NCI-H82 treated with DMSO at 0.1 percent for 48 hours (cell line): ENCODE measurements at regions not wholly inside any gene's neighbourhood (a gene's known extent, or its start where the extent isn't known, plus 50 kb on each side); places are given as distances from the start of the nearest gene placed in this dataset.
"Not testable (repeated sequence)": the region's sequence is repeated elsewhere in the genome, so short reads cannot be mapped to it uniquely, and the experiment has no call there.

Experiments used
- DNase-seq: peaks from one replicate; lab custom pipeline; 2025; ENCODE audit not compliant: unreplicated experiment; lab: John Stamatoyannopoulos, UW

DNA sequence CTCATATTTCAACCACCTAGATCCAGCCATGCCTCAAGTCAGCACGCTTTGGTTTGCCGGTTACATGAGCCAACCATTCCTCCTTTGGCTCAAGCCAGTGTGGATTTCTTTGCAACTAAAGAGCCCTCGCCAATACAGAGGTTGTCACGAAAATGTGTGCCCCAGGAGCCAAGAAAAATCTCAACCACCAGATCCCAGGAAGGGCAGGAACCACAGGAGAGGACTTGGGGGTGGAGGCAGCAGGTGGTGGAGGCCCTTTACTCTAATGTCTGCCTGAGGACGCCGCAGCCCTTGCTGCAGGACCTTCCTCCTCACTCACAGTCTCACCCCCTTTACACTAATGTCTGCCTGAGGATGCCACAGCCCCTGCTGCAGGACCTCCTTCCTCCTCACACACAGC is 144.8 kb upstream of the PHACTR3 start:
- no peak for DNase-seq

DNA sequence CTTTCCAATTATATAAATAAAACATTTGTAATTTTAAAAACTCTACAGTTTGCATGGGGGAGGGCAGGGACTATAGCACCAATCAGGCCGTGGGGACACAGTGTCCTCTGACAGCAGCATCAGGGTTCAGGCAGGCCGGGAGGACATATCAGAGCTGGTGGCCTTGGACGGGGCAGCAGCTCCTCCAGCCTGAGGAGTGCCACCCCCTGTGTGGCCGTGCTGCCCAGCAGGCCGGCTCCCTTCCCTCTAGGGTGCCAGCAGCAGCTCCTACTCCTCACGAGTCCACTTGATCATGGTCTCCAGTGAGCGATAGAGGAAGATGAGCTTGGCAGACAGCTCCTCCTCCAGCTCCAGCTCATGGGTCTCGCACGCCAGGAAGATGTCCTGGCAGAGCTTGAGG is 144.0 kb upstream of the PHACTR3 start:
- no peak for DNase-seq

- no peak for DNase-seq
These were observed 142.8 kb upstream of the PHACTR3 start for GRCh38 chr20:59461526-59461925.

DNA sequence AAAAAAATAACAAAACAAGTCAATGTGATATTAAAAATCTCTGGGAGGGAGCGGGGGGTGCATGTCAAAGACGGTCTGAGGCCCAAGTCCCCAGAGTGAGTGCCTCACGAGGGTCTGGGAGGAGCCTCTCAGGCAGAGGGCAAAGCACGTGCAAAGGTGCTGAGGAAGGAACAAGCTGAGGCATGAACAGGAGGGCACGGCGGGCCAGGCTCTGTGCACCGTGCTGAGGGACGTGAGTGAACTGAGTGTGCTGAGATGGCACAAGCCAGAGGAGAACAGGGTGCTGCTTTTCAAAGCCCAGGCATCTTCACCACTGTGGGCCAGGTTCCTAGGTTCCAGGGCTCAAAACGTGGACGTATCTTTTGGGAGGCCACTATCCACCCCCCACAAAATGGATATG is 142.1 kb upstream of the PHACTR3 start:
- DNase-seq, result no peak

DNA sequence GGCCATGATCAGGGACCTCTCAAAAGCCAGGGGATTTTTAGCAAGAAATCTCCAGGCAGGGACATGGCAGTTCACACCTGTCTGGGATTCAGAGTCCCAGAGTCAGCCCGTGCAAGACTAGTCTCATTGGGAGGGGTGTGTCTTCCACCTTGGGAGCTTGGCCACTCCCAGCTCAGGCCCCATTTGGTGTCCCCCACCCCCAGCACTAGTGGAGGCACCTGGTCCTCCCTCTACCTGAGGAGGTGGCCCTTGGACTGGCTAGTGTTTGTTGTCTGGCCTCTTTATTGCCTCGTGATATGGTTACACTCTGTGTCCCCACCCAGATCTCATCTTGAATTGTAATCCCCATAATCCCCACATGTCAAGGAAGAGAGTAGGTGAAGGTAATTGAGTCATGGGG is 140.8 kb upstream of the PHACTR3 start:
- DNase-seq, result peak; percentile 7

DNA sequence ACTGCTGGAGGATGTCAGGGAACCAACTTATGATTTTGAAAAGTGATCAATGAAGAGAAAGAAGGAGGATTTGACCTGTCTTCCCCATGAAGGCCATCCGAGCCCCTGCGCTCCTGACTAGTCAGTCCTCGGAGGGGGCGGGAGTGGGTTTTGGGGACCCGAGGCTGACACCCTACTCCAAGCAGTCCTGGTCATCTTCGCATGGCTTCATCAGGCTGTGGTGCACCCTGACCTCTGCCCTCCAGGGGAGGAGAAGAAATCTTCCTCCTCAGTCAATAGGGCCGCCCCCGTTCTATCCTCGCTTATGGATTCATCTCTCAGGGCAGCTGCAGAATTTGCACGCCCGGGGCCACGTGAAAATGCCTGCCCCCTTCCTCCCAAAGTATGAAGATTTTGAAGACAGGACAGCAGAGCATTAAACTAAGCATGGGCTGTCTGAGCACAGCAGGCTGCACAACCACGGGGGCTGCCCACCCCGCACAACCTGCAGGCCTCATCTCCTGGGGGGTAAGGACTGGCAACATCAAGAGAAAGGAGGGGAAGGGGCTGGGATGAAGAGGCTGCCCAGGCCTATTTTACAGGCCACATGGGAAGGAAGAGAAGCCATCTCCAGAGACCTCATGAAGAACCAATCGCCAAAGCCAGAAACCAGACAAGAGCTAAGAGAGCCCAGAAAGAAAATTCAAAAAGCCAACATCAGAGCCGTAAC is 138.1 kb upstream of the PHACTR3 start:
- DNase-seq, result no peak

DNA sequence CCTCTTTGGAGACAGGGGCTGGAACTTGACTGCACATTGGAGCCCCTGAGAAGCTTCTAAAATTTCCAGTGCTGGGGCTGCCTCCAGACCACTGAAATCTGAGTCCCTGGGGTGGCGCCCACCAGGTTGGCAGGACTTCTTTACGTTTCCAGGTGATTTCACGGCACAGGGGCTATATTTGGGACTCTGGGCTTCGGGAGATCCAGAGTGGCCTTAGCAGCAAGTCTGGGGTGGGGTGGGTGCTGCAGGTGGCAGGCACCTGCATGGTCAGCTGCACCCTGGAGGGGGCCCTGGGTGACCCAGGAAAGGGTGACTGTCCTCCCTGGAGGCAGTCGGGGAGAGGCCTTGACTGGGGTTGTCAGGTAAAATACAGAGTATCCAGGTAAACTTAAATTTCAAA is 135.5 kb upstream of the PHACTR3 start:
- DNase-seq, result no peak

DNA sequence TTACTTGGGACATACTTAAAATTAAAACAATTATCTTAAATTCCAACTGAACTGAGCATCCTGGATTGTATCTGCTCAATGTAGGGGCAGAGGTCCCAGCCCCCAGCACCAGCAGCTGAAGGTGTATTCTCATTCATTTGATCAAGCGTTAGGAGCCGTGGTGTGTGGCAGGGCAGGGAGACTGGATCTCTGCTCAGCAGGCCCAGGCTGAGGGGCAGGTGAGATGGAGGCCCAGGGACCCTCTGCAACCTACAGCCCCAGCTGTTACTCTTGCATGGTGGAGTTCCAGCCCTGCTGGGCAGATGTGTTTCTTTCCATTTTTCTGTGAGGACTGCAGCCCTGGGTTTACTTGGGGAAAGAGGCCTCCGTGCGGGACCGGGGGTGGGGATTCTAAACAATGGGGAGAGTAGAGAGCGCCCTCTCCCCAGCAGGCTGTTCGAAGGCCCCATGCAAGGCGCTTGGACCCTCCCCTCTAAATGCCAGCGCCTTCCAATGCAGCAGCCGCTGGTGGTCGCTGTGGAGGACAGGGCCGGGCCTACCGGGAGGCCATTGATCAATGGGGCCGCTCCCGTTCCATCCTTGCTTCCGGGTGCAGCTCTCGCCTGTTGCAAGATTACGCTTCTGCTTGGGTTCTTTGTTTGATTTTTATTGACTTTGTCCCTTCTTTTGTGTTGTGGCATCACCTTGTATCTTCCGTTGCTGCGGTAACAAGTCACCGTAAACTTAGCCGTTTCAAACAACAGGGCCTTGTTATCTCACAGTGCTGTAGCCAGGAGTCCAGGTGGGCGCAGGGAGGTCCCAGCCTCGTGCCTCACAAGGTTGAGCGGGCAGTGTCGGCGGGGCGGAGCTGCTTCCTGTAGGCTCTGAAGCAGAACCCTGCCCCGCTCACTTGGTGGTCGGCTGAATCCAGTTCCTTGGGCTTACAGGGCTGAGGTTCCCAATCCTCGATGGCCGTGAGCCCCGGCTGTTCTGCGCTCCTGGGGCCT is 134.8 kb upstream of the PHACTR3 start:
- DNase-seq, result no peak

GRCh38 chr20:59470521-59470920 is 133.8 kb upstream of the PHACTR3 start:
- no peak for DNase-seq

DNA sequence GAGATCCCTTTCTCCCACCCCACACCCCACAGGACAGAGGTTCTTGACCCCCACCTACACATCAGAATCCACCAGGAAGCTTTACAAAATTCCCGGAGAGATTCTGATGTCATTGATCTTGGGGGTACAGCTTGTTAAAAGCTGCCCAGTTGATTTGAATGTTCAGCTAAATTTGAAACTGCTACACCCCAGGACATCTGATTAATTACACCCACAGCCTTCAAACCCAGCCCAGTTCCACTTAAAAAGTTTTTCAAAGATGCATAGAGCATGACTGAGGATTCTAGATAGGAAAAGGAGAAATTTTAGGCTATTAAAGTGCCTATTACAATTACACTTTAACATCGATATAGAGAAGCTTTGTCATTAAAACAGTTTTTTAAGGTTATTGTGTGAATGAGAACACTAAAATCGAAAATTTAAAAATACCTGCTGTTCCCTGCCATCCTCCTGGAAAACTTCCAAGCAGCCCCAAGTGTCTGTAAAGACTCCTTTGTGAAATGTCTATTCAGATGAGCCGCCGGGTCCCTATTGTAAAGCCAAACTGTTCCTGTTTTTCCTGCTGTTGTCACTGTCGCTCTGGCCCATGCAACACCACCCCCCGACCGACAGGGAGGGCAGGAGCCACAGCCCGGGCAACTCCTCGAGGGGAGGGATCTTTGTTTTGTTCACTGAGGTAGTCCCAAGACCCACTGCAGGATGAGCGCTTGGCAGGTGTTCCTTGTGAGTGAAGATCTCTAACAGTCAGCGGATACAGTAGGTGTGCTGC is 132.5 kb upstream of the PHACTR3 start:
- DNase-seq, result no peak

DNA sequence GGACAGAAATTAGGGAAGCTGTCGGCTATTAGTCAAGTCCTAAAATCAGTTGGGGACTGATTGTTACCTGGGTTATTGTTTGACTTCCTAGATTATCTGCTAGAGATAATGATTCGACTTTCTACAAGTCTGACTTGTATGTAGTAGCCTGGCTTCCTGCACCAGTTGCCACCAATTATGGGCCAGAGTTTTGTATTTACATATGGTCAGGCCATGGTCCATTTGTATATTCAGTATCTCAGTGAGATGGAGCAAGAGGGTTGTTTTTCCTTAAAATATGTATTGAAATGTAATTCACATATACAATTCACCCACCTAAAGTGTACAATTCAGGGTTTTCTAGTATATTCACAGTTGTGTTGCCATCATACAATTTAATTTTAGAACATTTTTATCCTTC is 130.6 kb upstream of the PHACTR3 start:
- DNase-seq, result no peak

DNA sequence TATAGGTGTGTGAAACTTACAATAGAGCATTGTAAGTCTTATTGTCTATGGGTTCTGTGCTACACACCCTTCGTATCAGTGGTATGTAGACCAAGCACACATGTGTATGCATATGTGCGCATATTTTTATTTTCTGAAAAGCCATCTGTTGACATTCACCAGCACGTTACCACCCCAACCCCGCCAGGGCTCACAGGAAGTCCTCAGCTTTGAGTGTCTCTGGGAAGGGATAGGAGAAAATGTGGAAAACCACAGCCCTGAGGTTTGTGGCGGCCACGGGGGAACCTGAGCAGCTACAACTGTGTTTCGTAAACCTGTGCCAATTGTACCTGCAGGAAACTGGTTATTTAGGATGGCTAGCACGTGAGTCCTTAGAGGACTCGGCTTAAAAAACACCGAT is 123.3 kb upstream of the PHACTR3 start:
- DNase-seq, result no peak

DNA sequence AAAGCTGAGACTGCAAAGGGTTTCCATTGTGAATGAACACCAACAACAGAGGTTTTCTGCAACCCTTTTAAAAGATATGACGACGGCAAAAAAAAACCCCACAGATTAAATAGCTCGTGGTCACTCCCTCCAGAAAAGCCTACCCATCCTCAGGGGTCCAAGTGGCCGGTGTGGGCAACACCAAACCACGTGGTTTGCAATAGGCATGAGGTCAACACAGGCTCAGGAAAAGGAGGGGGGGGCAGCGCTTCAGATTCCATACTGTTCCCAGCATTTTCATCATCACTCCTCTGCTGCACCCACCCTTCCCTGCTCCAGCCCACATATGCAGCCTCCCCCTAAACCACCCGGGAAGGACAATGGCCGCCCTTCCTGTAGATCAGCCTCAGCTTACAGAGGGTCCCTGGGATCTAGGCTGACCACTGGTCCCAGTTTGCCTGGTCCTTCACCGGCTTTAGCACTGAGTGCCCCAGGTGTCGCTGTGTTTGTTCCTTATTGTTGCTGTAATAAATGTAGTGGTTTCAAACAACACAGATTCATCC is 122.8 kb upstream of the PHACTR3 start:
- DNase-seq, result no peak

GRCh38 chr20:59482351-59483187 is 121.8 kb upstream of the PHACTR3 start:
- no peak for DNase-seq

DNA sequence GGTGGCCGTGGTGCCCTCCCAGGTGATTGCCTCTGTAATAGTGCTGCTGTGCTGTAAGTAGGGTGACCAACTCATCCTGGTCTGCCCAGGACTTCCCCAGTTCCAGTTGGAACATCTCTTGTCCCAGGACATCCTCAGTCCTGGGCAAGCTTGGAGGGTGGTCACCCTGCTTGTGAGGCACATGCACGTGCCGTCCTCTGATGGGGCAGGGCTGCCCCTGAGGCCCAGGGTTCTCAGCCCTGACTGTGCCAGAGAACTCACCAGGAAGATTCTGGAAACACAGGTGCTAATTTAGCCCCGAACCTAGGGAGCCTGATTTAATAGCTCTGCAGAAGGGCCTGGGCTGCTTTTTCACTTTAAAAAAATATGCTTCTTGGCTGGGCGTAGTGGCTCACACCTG is 120.9 kb upstream of the PHACTR3 start:
- DNase-seq, result no peak

DNA sequence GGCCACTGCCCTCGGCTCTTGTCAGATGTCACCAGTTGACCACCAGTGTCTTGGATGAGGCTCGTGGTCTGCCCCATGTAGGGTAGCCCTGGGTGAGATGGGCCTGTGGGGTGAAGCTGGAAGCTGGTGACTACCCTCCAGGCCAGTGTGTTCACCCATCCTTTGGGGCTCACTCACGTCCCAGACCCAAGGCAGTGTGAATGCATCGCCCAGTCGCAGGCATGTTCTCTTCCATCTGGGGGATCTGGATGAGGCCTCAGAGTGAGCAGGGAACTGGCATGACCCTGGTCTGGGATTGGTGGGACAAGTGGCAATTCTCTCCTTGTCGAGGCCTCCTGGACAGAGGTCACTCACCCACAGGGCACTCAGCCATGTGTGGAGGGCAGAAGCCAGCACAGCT is 120.1 kb upstream of the PHACTR3 start:
- no peak for DNase-seq

DNA sequence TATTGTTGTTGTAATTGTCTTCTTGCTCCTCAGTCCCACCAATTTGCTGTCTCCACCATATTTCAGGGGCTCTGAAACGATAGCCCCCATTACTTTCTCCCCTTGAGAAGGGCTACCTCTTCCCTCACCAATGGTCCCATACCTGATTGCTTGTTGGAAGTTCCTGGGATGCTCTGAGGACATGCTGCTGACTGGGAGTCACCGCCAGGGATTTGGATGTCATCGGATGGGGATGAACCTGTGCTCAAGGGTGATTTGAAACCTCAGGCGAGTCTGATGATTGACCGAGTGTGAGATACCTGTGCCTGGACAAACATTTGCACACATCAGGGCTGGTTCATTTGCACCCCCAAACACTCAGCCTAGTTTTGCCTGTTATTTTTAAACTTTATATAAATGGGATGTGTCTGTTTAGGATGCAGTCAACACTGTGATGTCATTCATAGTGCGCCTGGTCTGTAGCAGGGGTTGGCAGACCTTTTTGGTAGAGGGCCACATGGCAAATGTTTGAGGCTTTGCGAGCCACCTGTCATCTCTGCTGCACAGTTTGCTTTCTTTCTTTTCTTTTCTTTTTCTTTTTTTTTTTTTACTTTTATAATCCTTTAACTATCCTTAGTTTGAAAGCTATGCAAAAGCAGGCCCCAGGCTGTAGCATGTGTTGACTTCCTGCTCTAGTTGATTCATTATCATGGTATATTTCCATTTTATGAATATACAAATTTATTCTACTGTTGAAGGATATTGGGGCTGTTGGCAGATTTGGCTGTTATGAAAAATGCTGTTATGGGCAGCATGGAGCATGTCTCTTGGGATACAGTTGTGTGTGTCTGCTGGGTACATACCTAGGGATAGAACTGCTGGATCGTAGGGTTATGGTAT is 118.5 kb upstream of the PHACTR3 start:
- DNase-seq, result no peak

GRCh38 chr20:59488459-59488858 is 115.9 kb upstream of the PHACTR3 start:
- DNase-seq, result not testable (repeated sequence)
